ENCODE measurements at regions not wholly inside any gene's neighbourhood (a gene's known extent, or its start where the extent isn't known, plus 50 kb on each side); places are given as distances from the start of the nearest gene placed in this dataset.

DNA sequence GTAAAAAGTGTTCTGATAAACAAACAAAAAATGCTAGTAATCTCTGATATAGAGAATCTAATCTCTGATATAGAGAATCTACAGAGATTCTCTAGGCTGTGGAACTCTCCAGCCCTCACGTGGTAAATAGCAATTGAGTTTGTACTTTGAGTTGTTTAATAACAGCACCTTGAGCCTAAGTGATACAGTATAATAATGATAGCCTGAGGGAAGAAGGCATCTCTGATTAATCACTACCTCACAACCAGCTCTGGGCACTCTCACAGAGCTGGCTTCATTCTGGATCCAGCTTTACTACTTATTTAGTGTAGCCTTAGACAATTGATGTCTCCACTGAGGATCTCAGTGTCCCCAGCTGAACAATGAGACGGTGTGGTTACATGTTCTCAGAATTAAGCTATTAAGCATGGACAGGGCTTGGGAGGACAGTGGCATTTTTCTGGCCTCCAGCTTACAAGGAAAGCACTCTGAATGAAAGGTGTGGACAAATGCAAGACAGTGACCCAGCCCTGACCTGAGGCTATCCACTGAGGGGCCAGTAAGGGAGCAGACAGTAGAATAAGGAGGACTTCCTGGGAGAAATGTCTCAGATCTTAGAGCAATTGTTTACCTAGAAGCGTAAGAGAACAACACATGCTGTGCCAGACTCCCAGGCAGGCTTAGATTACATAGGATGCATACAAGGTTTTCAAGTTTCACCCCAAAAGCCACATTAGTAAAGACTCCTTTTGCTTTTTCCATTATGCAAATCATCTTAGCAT, 88.7 kb upstream of the DRD2 start:
- no peak for TF ChIP-seq EP300 (IDR thresholded peaks at IDR 0.05)
- TF ChIP-seq, protein P1, sequence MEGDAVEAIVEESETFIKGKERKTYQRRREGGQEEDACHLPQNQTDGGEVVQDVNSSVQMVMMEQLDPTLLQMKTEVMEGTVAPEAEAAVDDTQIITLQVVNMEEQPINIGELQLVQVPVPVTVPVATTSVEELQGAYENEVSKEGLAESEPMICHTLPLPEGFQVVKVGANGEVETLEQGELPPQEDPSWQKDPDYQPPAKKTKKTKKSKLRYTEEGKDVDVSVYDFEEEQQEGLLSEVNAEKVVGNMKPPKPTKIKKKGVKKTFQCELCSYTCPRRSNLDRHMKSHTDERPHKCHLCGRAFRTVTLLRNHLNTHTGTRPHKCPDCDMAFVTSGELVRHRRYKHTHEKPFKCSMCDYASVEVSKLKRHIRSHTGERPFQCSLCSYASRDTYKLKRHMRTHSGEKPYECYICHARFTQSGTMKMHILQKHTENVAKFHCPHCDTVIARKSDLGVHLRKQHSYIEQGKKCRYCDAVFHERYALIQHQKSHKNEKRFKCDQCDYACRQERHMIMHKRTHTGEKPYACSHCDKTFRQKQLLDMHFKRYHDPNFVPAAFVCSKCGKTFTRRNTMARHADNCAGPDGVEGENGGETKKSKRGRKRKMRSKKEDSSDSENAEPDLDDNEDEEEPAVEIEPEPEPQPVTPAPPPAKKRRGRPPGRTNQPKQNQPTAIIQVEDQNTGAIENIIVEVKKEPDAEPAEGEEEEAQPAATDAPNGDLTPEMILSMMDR (IDR thresholded peaks at IDR 0.05), result no peak
- no peak for TF ChIP-seq POLR2A (IDR thresholded peaks at IDR 0.05)
- TF ChIP-seq POLR2AphosphoS5 (IDR thresholded peaks at IDR 0.05), result no peak
- Histone ChIP-seq H3K36me3 (no peaks in the 10 kb centered on the region), H3K9me3 (no peaks in the 10 kb centered on the region), H3K27me3 (peaks cover 4% of the 10 kb centered on the region), H3K27ac (no peak overlapping the region), H3K4me1 (no peaks in the 10 kb centered on the region), H3K4me3 (no peak overlapping the region)
- ATAC-seq, result no peak
- 50 to 55% methylated on average over 1 to 3 of the region's 3 CpGs for WGBS, 2 donors (ENCODE audit: low coverage in 1 of 2)

DNA sequence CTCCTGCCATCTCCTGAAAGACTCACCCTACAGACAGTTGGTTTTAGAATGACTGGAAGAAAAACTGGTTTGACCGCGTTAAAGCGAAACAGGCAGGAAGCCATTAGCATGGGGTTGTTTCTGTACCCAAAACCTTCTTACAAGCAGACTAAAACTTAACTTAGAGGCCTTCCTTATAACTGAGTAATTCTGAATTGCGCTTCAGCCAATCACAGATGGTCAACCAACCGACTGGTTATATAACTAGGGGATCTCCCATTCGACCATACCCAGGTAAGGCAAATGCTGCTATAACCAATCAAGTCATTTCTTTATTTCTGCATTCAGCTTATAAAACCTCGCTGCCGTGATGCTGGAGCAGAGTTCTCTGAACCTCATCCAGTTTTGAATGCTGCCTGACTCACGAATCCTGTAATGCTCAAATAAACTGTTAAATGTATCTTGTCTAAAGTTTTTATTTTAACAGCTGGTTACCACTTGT, 87.8 kb upstream of the DRD2 start:
- Histone ChIP-seq H3K9me3 (no peaks in the 10 kb centered on the region), H3K27me3 (peaks cover 4% of the 10 kb centered on the region), H3K36me3 (no peaks in the 10 kb centered on the region), H3K4me1 (no peaks in the 10 kb centered on the region), H3K27ac (no peak overlapping the region), H3K4me3 (no peak overlapping the region)
- TF ChIP-seq, protein P1 (IDR thresholded peaks at IDR 0.05), result no peak
- TF ChIP-seq POLR2AphosphoS5 (IDR thresholded peaks at IDR 0.05), result no peak
- no peak for TF ChIP-seq EP300 (IDR thresholded peaks at IDR 0.05)
- TF ChIP-seq POLR2A (IDR thresholded peaks at IDR 0.05), result no peak
- no peak for ATAC-seq
- WGBS, 2 donors (ENCODE audit: low coverage in 1 of 2), result 62 to 66% methylated on average over 8 to 9 of the region's 9 CpGs

DNA sequence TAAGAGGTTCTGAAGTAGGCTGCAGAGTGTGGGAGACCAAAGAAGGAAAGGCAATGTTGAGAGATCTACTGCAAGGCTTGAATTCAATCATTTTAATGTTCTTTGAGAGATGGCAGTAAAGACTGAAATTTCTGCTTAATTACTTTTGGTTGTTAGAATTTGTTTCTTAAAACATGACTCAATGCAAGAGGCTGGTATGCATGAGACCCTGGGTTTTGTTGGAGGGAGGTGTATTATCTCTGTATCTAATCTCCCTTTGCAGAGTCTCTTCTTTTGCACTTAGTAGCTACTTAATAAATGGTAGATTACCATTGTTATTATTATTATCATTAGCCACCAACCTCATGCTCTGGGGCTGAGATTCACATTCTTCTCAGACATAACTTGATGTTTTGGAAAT, 87.4 kb upstream of the DRD2 start:
- TF ChIP-seq POLR2A (IDR thresholded peaks at IDR 0.05) (no peak), EP300 (IDR thresholded peaks at IDR 0.05) (no peak), POLR2AphosphoS5 (IDR thresholded peaks at IDR 0.05) (no peak)
- TF ChIP-seq, protein P1 (IDR thresholded peaks at IDR 0.05), result no peak
- Histone ChIP-seq H3K9me3 (no peaks in the 10 kb centered on the region), H3K36me3 (no peaks in the 10 kb centered on the region), H3K27me3 (peaks cover 3% of the 10 kb centered on the region), H3K4me3 (no peak overlapping the region), H3K27ac (no peak overlapping the region), H3K4me1 (no peaks in the 10 kb centered on the region)
- ATAC-seq, result no peak

DNA sequence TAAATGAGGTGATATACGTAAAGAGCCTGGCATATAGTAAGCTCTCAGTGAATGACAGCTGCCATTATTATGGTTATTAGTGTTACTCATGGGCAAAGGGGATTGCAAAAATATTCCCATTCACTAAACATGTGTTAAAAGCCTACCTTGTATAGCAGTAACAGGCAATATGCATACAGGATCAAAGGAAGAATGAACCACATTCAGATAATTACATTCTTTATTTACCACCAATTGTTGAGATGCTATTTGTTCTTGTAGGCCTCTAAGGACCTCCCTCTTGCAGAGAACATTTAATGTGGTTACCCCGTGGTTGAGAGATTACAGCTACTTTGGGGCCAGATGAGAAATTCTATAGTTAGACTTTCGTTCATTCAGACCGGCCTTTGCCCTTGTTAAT, 82.7 kb upstream of the DRD2 start:
- H3K4me3 ChIP-seq, result no peak overlapping the region
- 95 to 96% methylated on average over 3 to 4 of the region's 4 CpGs for WGBS, 2 donors (ENCODE audit: low coverage in 1 of 2)
- H3K36me3 ChIP-seq, result no peaks in the 10 kb centered on the region
- peaks cover 0 to 22% (median 0%) of the 10 kb centered on the region in 3 donors for H3K4me1 ChIP-seq
- TF ChIP-seq, protein P1 (IDR thresholded peaks at IDR 0.05), result no peak
- TF ChIP-seq EP300 (IDR thresholded peaks at IDR 0.05) (no peak), POLR2A (IDR thresholded peaks at IDR 0.05) (no peak), POLR2AphosphoS5 (IDR thresholded peaks at IDR 0.05) (no peak)
- no peak for ATAC-seq
- no peaks in the 10 kb centered on the region for H3K9me3 ChIP-seq
- H3K27ac ChIP-seq, result no peak overlapping the region
- H3K27me3 ChIP-seq, result no peaks in the 10 kb centered on the region

DNA sequence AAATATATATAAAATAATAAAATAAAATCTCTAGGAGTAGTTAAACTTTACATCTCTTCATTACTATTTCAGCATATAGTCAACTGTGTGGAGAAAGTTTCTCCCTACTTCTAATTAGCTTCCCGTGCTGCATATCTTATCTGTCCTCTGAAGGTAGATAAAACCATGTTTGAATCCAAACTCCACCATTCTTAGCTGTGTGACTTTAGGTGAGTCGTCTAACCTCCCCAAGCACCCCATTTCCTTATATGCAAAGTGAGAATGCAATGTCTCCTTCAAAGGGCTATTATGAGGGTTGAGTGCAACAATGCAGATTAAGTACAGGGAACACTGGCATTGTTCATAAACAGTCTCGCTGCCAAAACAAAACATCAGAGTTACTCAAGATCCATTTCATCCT, 80.8 kb upstream of the DRD2 start:
- no peak for TF ChIP-seq EP300 (IDR thresholded peaks at IDR 0.05)
- TF ChIP-seq POLR2A (IDR thresholded peaks at IDR 0.05), result no peak
- no peak for TF ChIP-seq POLR2AphosphoS5 (IDR thresholded peaks at IDR 0.05)
- TF ChIP-seq, protein P1 (IDR thresholded peaks at IDR 0.05), result no peak
- Histone ChIP-seq H3K27ac (no peak overlapping the region), H3K27me3 (no peaks in the 10 kb centered on the region), H3K36me3 (no peaks in the 10 kb centered on the region), H3K4me1 (peaks cover 0 to 22% (median 0%) of the 10 kb centered on the region in 3 donors), H3K4me3 (no peak overlapping the region), H3K9me3 (no peaks in the 10 kb centered on the region)
- ATAC-seq, result no peak
- 58 to 87% methylated on average over 3 of the region's 3 CpGs for WGBS, 2 donors (ENCODE audit: low coverage in 1 of 2)

Measured in gastroesophageal sphincter (tissue), 4 donors.